ENCODE measurements at regions not wholly inside any gene's neighbourhood (a gene's known extent, or its start where the extent isn't known, plus 50 kb on each side); places are given as distances from the start of the nearest gene placed in this dataset.

DNA sequence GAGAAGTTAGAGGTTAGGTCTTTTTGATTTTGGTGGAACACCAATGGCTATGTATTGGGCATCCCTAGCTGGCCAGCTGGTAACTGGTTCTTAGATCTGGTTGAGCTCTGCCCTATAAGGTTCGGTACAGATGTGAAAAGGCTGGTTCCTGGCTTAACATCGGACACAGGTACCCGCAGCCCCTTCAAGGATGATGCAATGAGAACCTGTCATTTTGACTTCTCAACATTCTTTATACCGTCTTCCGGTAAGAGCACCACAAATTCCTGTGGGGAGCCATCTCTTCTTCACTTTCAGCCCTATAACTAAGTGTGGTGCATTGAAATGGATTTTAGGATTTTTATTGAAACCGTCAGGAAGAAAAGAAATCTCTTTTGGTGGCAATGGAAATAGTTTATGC lies 222.8 kb downstream of the ADAMTS9 start:
- H3K27me3 Mint-ChIP-seq: peaks cover 42% of the 10 kb centered on the region
- no peaks in the 10 kb centered on the region for H3K9me3 Mint-ChIP-seq
- H3K4me3 Mint-ChIP-seq: no peak overlapping the region
- peaks cover 4% of the 10 kb centered on the region for H3K4me1 Mint-ChIP-seq (ENCODE audit: low read depth)
- no peaks in the 10 kb centered on the region for H3K36me3 Mint-ChIP-seq (ENCODE audit: low read depth)
- H3K27ac Mint-ChIP-seq: no peak overlapping the region

DNA sequence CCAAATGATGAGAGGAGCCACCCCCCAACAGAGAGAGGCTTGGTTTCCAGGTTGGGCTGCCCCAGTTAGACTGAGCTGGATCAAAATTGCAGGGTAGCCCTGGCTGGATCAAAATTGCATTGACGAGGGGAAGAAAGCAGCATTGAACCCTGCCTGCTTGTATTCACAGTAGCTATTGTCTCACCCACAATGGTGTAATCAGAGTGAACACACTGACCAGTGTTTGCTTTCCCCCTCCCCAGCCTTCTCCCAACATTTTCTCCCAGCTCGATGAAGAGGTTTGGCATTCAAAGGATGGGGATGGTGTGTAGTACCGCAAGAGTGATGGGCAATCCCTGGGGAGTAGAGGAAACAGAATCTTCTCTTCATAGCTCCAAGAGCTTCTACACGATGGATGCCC lies 223.8 kb downstream of the ADAMTS9 start:
- no peaks in the 10 kb centered on the region for H3K36me3 Mint-ChIP-seq (ENCODE audit: low read depth)
- peaks cover 4% of the 10 kb centered on the region for H3K4me1 Mint-ChIP-seq (ENCODE audit: low read depth)
- no peak overlapping the region for H3K27ac Mint-ChIP-seq
- H3K9me3 Mint-ChIP-seq: no peaks in the 10 kb centered on the region
- H3K27me3 Mint-ChIP-seq: peaks cover 37% of the 10 kb centered on the region
- no peak overlapping the region for H3K4me3 Mint-ChIP-seq

- H3K36me3 Mint-ChIP-seq (ENCODE audit: low read depth): no peaks in the 10 kb centered on the region
- H3K27ac Mint-ChIP-seq: no peak overlapping the region
- H3K4me3 Mint-ChIP-seq: no peak overlapping the region
- H3K27me3 Mint-ChIP-seq: peaks cover 32% of the 10 kb centered on the region
- peaks cover 4% of the 10 kb centered on the region for H3K4me1 Mint-ChIP-seq (ENCODE audit: low read depth)
- no peaks in the 10 kb centered on the region for H3K9me3 Mint-ChIP-seq
Measured at GRCh38 chr3:64462203-64462602, 225.6 kb downstream of the ADAMTS9 start.

DNA sequence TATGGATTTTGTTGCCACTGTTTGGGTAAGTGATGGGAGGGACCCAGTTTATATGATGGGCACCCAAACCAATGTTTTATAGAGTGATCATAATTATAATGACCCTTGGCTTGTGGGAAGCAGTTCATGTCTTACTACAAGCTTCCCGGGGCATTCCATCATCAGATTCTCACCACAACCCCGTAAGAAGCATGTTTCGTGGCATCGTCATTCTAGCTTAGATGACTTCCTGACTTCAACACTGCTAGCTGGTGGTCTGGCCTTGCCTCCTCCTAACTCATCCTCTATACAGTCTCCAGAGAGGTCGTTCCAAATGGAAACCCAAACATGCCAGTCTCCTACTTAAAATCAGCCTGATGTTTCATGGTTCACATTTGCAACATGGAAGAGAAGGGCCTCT lies 226.9 kb downstream of the ADAMTS9 start:
- H3K27ac Mint-ChIP-seq: no peak overlapping the region
- peaks cover 4% of the 10 kb centered on the region for H3K4me1 Mint-ChIP-seq (ENCODE audit: low read depth)
- peaks cover 28% of the 10 kb centered on the region for H3K27me3 Mint-ChIP-seq
- H3K9me3 Mint-ChIP-seq: no peaks in the 10 kb centered on the region
- H3K36me3 Mint-ChIP-seq (ENCODE audit: low read depth): no peaks in the 10 kb centered on the region
- no peak overlapping the region for H3K4me3 Mint-ChIP-seq

DNA sequence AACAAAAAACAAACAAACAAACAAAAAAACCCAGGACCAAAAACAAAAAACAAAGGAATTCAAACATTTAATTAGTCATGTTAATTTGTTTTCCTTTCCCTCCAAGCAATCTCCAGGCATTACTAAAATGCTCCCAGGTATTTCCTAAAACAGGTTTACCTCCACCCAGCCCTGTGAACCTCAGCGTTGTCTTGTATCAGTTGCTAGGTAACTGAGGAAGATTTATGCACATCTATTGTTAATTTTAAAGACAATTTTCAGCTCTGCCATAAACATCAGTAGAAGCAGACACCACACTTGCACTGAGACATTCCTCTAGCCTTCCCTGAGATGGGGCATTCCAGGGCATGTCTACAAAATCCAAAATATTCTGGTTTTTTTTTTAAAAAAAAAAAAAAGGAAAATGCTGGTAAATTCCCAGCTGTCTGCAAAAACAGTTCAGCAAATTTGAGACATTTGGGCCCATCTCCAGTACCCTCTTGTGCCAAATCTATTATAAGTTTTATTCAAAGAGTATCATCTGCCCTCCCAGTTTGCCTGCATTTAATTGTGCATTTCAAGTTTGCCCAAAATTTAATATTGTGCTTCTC lies 227.6 kb downstream of the ADAMTS9 start:
- no peak overlapping the region for H3K4me3 Mint-ChIP-seq
- peaks cover 22% of the 10 kb centered on the region for H3K27me3 Mint-ChIP-seq
- no peaks in the 10 kb centered on the region for H3K9me3 Mint-ChIP-seq
- no peaks in the 10 kb centered on the region for H3K36me3 Mint-ChIP-seq (ENCODE audit: low read depth)
- H3K27ac Mint-ChIP-seq: no peak overlapping the region
- H3K4me1 Mint-ChIP-seq (ENCODE audit: low read depth): peaks cover 4% of the 10 kb centered on the region

- Mint-ChIP-seq H3K4me3 (no peak overlapping the region), H3K4me1 (ENCODE audit: low read depth) (peaks cover 4% of the 10 kb centered on the region), H3K27me3 (peaks cover 21% of the 10 kb centered on the region), H3K27ac (no peak overlapping the region), H3K9me3 (no peaks in the 10 kb centered on the region), H3K36me3 (ENCODE audit: low read depth) (no peaks in the 10 kb centered on the region)
Measured at GRCh38 chr3:64459711-64460110, 228.1 kb downstream of the ADAMTS9 start.

GRCh38 chr3:64457811-64458210 lies 230.0 kb downstream of the ADAMTS9 start:
- Mint-ChIP-seq H3K27me3 (peaks cover 15% of the 10 kb centered on the region), H3K9me3 (no peaks in the 10 kb centered on the region), H3K4me1 (ENCODE audit: low read depth) (peaks cover 4% of the 10 kb centered on the region), H3K4me3 (no peak overlapping the region), H3K27ac (no peak overlapping the region), H3K36me3 (ENCODE audit: low read depth) (no peaks in the 10 kb centered on the region)

DNA sequence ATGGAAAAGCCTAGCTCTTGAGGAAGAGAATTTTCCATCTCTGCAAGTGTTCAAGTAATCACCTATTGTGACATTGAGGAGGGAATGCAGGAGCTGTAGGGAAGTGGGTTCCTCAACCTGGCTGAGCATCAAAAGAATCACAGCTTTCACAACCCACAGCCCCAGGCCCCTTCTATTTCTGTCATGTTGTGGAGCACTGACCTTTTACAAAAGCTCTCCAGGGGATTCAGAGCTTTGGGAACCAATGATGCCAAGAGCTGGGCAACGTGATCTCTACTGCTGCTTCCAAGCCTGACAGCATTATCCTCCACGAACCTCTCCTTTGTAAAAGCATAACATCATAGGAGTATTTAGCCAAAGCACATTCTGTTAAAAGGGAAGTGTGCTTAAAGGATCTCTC lies 231.1 kb downstream of the ADAMTS9 start:
- H3K9me3 Mint-ChIP-seq: no peaks in the 10 kb centered on the region
- no peaks in the 10 kb centered on the region for H3K36me3 Mint-ChIP-seq (ENCODE audit: low read depth)
- H3K4me3 Mint-ChIP-seq: no peak overlapping the region
- H3K27ac Mint-ChIP-seq: no peak overlapping the region
- H3K4me1 Mint-ChIP-seq (ENCODE audit: low read depth): no peaks in the 10 kb centered on the region
- H3K27me3 Mint-ChIP-seq: peaks cover 11% of the 10 kb centered on the region

DNA sequence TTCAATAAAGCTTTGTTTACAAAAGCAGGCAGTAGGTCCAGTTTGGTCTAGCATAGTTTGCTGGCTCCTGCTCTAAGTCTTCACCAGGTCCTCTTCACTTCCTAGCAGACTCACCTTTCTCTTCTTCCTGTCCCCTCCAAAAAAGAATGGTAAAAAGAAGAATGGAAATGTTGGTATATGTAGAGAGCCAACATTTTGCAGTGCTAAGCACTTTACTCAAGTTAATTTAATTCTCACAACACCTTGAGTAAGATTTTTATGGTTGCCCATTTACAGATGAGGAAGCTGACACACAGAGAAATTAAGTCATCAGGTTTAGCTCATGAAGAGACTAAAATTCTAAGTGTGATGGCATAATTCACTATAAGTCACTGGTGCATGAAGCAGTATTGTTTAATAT lies 230.1 kb upstream of the PRICKLE2 start:
- H3K4me3 Mint-ChIP-seq: no peak overlapping the region
- H3K9me3 Mint-ChIP-seq: no peaks in the 10 kb centered on the region
- no peaks in the 10 kb centered on the region for H3K36me3 Mint-ChIP-seq (ENCODE audit: low read depth)
- H3K4me1 Mint-ChIP-seq (ENCODE audit: low read depth): no peaks in the 10 kb centered on the region
- H3K27ac Mint-ChIP-seq: no peak overlapping the region
- peaks cover 10% of the 10 kb centered on the region for H3K27me3 Mint-ChIP-seq

DNA sequence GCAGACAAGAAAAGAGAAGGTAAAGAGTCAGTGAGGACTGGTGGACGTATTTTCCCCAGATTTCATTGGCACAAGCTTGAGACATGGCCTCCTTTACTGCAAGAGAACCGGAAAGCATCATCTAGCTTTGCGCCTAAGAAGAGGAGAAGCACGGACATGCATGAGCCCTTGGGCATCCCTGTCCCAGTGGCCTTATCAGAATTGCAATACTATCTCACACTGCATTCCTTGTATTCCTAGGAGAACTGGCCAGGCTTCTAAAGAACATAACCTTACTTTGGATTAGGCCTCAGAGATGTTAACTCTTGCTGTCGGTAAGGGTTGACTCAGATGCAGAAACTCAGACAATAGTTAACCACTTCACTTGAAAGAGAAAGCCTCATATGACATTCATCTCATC lies 229.5 kb upstream of the PRICKLE2 start:
- no peaks in the 10 kb centered on the region for H3K36me3 Mint-ChIP-seq (ENCODE audit: low read depth)
- H3K9me3 Mint-ChIP-seq: no peaks in the 10 kb centered on the region
- peak overlapping the region; percentile 6 for H3K27ac Mint-ChIP-seq
- H3K4me3 Mint-ChIP-seq: no peak overlapping the region
- no peaks in the 10 kb centered on the region for H3K4me1 Mint-ChIP-seq (ENCODE audit: low read depth)
- H3K27me3 Mint-ChIP-seq: peaks cover 10% of the 10 kb centered on the region

DNA sequence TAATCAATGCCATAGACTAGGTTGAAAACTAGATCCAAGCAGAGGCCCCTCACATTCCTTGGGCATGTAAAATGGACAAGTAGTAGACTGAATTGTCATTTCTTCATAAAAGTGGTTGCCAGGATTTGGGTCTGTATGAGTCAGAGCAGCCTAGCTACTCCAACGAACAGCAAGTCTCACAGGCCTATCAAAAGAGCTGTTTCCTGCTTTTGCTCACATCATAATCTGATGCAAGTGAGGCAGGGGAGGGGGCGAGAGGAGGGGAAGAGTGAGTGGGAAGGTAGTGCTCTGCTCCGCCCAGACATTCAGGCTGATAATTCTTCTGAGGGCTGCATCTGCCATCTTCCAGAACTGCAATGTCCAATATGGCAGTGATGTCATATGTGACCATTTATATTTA lies 228.9 kb upstream of the PRICKLE2 start:
- Mint-ChIP-seq H3K9me3 (no peaks in the 10 kb centered on the region), H3K27ac (no peak overlapping the region)

GRCh38 chr3:64451283-64452012 lies 226.2 kb upstream of the PRICKLE2 start:
- H3K9me3 Mint-ChIP-seq: no peaks in the 10 kb centered on the region
- H3K4me1 Mint-ChIP-seq (ENCODE audit: low read depth): no peaks in the 10 kb centered on the region
- H3K4me3 Mint-ChIP-seq: no peak overlapping the region
- peaks cover 22% of the 10 kb centered on the region for H3K27me3 Mint-ChIP-seq
- no peak overlapping the region for H3K27ac Mint-ChIP-seq
- no peaks in the 10 kb centered on the region for H3K36me3 Mint-ChIP-seq (ENCODE audit: low read depth)

More for the DNA sequence above, 228.9 kb upstream of the PRICKLE2 start:
- H3K36me3 Mint-ChIP-seq (ENCODE audit: low read depth): no peaks in the 10 kb centered on the region
- peaks cover 12% of the 10 kb centered on the region for H3K27me3 Mint-ChIP-seq
- H3K4me3 Mint-ChIP-seq: no peak overlapping the region
- H3K4me1 Mint-ChIP-seq (ENCODE audit: low read depth): no peaks in the 10 kb centered on the region

DNA sequence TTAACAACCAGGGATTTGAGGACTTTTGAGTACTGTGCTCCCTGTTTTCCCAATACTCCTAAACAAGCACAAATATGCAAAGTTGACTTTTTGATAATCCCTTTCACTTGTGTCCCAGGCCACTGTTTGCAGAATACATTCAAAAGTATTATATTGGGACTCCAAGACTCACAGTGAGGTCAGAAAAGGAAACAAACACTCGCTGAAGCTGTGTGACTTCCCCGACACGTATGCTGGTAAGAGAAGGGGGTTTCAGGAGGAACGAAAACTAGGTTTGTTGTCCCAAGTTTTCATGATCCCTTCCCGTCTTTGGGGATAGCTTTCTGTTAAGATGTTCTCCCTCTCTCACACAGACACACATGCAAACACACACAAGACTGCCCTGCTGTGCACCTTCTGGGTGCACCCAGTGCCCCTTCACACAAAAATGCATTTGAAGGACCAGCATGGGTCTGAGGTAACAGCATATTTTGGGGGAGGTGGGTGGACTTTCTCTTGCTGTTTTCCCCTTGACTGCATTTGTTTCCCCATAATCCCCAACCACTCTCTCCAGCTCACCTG lies 225.2 kb upstream of the PRICKLE2 start:
- Mint-ChIP-seq H3K4me3 (no peak overlapping the region), H3K36me3 (ENCODE audit: low read depth) (no peaks in the 10 kb centered on the region), H3K27me3 (peaks cover 28% of the 10 kb centered on the region), H3K4me1 (ENCODE audit: low read depth) (no peaks in the 10 kb centered on the region), H3K9me3 (no peaks in the 10 kb centered on the region), H3K27ac (no peak overlapping the region)

GRCh38 chr3:64449026-64449425 lies 223.8 kb upstream of the PRICKLE2 start:
- Mint-ChIP-seq H3K27ac (no peak overlapping the region), H3K27me3 (peaks cover 35% of the 10 kb centered on the region), H3K36me3 (ENCODE audit: low read depth) (no peaks in the 10 kb centered on the region), H3K4me1 (ENCODE audit: low read depth) (no peaks in the 10 kb centered on the region), H3K9me3 (no peaks in the 10 kb centered on the region), H3K4me3 (no peak overlapping the region)

DNA sequence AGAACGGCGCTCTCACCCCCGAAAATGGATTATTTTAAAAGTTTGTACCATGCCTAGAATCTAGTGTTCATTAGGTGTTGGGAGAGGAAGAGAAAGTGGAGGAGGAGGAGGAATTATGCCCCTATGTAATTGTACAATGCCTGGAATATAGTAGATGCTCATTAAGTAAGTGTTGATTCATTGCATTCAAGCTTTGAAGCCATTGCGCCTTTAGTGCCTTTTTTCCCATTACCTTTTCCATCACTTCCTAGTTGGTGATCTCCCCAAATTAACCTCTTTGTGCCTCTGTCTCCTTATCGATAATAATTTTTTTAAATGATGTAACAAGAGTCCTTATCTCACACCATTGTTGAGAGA lies 220.7 kb upstream of the PRICKLE2 start:
- H3K9me3 Mint-ChIP-seq: no peaks in the 10 kb centered on the region
- H3K4me1 Mint-ChIP-seq (ENCODE audit: low read depth): no peaks in the 10 kb centered on the region
- H3K27me3 Mint-ChIP-seq: peaks cover 59% of the 10 kb centered on the region
- no peak overlapping the region for H3K4me3 Mint-ChIP-seq
- H3K27ac Mint-ChIP-seq: no peak overlapping the region
- H3K36me3 Mint-ChIP-seq (ENCODE audit: low read depth): no peaks in the 10 kb centered on the region
